ENCODE measurements at regions not wholly inside any gene's neighbourhood (a gene's known extent, or its start where the extent isn't known, plus 50 kb on each side); places are given as distances from the start of the nearest gene placed in this dataset.
"Not testable (repeated sequence)": the region's sequence is repeated elsewhere in the genome, so short reads cannot be mapped to it uniquely, and the experiment has no call there.

DNA sequence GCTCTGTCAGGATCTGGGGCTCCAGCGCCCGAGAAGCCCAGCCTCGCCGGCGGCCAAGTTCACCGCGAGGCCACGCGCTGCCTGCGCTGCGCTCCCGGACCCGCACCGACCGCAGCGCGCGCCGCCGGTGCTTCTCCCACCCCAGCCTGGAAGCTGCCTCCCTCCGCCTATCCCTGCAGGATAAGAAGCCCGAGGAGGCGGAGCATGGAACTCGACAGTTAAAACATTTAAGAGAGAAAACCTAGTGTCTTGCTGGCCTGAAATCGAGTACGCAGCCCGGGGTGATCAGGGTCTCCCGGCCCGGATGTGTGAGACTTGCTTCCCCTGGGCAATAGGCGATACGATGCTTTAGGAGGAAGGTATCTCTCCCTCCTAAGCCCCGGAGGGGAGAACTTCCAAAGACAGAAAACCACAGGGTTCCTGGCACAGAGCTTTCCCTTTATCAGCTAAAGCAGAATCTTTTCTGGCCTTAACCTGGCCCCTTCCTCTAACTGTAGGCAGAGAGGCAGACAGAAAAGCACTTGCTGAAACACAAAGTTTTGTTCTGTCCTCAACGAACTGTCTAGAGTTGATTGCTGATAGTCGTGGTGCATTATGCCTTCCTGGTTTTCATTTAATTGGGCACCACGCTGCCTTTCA lies 163.5 kb upstream of the PLGLB2 start:
- TF ChIP-seq, protein P1, sequence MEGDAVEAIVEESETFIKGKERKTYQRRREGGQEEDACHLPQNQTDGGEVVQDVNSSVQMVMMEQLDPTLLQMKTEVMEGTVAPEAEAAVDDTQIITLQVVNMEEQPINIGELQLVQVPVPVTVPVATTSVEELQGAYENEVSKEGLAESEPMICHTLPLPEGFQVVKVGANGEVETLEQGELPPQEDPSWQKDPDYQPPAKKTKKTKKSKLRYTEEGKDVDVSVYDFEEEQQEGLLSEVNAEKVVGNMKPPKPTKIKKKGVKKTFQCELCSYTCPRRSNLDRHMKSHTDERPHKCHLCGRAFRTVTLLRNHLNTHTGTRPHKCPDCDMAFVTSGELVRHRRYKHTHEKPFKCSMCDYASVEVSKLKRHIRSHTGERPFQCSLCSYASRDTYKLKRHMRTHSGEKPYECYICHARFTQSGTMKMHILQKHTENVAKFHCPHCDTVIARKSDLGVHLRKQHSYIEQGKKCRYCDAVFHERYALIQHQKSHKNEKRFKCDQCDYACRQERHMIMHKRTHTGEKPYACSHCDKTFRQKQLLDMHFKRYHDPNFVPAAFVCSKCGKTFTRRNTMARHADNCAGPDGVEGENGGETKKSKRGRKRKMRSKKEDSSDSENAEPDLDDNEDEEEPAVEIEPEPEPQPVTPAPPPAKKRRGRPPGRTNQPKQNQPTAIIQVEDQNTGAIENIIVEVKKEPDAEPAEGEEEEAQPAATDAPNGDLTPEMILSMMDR (IDR thresholded peaks at IDR 0.05), result not testable (repeated sequence)
- TF ChIP-seq, protein P2, sequence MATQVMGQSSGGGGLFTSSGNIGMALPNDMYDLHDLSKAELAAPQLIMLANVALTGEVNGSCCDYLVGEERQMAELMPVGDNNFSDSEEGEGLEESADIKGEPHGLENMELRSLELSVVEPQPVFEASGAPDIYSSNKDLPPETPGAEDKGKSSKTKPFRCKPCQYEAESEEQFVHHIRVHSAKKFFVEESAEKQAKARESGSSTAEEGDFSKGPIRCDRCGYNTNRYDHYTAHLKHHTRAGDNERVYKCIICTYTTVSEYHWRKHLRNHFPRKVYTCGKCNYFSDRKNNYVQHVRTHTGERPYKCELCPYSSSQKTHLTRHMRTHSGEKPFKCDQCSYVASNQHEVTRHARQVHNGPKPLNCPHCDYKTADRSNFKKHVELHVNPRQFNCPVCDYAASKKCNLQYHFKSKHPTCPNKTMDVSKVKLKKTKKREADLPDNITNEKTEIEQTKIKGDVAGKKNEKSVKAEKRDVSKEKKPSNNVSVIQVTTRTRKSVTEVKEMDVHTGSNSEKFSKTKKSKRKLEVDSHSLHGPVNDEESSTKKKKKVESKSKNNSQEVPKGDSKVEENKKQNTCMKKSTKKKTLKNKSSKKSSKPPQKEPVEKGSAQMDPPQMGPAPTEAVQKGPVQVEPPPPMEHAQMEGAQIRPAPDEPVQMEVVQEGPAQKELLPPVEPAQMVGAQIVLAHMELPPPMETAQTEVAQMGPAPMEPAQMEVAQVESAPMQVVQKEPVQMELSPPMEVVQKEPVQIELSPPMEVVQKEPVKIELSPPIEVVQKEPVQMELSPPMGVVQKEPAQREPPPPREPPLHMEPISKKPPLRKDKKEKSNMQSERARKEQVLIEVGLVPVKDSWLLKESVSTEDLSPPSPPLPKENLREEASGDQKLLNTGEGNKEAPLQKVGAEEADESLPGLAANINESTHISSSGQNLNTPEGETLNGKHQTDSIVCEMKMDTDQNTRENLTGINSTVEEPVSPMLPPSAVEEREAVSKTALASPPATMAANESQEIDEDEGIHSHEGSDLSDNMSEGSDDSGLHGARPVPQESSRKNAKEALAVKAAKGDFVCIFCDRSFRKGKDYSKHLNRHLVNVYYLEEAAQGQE (IDR thresholded peaks at IDR 0.05), result not testable (repeated sequence)
- TF ChIP-seq BHLHE40 (IDR thresholded peaks at IDR 0.05; ENCODE audit: low read depth, low read length); SMC3 (IDR thresholded peaks at IDR 0.05): not testable (repeated sequence)
